ENCODE measurements at regions not wholly inside any gene's neighbourhood (a gene's known extent, or its start where the extent isn't known, plus 50 kb on each side); places are given as distances from the start of the nearest gene placed in this dataset.
A peak's percentile ranks its signal among the peaks of the same experiment; 100 is the strongest.

- Histone ChIP-seq H3K4me3 (ENCODE audit: low read length in 3 of 3) (no peak overlapping the region), H3K27me3 (ENCODE audit: control insufficient read depth, insufficient read depth, low read length) (no peaks in the 10 kb centered on the region), H3K36me3 (ENCODE audit: control insufficient read depth in 2 of 3, insufficient read depth in 3 of 3, low read length in 3 of 3) (no peaks in the 10 kb centered on the region), H3K27ac (ENCODE audit: low read depth in 2 of 2, low read length in 2 of 2) (peak overlapping the region in 1 of 2 donors; percentile 32), H3K9ac (ENCODE audit: low read length in 3 of 3) (no peak overlapping the region), H3K9me3 (ENCODE audit: control insufficient read depth in 2 of 3, insufficient read depth in 1 of 3, low read length in 3 of 3) (no peaks in the 10 kb centered on the region), H3K4me1 (ENCODE audit: control insufficient read depth in 2 of 3, insufficient read depth in 2 of 3, low read depth in 1 of 3, low read length in 3 of 3) (peaks cover 0 to 6% (median 4%) of the 10 kb centered on the region in 3 donors)
- DNase-seq (no peak), FAIRE-seq (no peak)
- TF ChIP-seq, protein P1, sequence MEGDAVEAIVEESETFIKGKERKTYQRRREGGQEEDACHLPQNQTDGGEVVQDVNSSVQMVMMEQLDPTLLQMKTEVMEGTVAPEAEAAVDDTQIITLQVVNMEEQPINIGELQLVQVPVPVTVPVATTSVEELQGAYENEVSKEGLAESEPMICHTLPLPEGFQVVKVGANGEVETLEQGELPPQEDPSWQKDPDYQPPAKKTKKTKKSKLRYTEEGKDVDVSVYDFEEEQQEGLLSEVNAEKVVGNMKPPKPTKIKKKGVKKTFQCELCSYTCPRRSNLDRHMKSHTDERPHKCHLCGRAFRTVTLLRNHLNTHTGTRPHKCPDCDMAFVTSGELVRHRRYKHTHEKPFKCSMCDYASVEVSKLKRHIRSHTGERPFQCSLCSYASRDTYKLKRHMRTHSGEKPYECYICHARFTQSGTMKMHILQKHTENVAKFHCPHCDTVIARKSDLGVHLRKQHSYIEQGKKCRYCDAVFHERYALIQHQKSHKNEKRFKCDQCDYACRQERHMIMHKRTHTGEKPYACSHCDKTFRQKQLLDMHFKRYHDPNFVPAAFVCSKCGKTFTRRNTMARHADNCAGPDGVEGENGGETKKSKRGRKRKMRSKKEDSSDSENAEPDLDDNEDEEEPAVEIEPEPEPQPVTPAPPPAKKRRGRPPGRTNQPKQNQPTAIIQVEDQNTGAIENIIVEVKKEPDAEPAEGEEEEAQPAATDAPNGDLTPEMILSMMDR (IDR thresholded peaks at IDR 0.05; ENCODE audit: borderline replicate concordance, extremely low read depth, insufficient read depth): no peak
- intact Hi-C loops (cut with DNase I): no loop called here
Measured at GRCh38 chr10:130368761-130369560, 232.8 kb downstream of the GLRX3 start.

GRCh38 chr10:130369645-130370381 lies 233.6 kb downstream of the GLRX3 start:
- Histone ChIP-seq H3K36me3 (ENCODE audit: control insufficient read depth in 2 of 3, insufficient read depth in 3 of 3, low read length in 3 of 3) (no peaks in the 10 kb centered on the region), H3K4me1 (ENCODE audit: control insufficient read depth in 2 of 3, insufficient read depth in 2 of 3, low read depth in 1 of 3, low read length in 3 of 3) (peaks cover 0 to 6% (median 4%) of the 10 kb centered on the region in 3 donors), H3K9ac (ENCODE audit: low read length in 3 of 3) (no peak overlapping the region), H3K9me3 (ENCODE audit: control insufficient read depth in 2 of 3, insufficient read depth in 1 of 3, low read length in 3 of 3) (no peaks in the 10 kb centered on the region), H3K27me3 (ENCODE audit: control insufficient read depth, insufficient read depth, low read length) (no peaks in the 10 kb centered on the region), H3K4me3 (ENCODE audit: low read length in 3 of 3) (no peak overlapping the region), H3K27ac (ENCODE audit: low read depth in 2 of 2, low read length in 2 of 2) (no peak overlapping the region)
- TF ChIP-seq, protein P1 (IDR thresholded peaks at IDR 0.05; ENCODE audit: borderline replicate concordance, extremely low read depth, insufficient read depth): no peak
- DNase-seq (peak in 1 of 5 donors; percentile 24), FAIRE-seq (no peak)
- intact Hi-C loops (cut with DNase I): no loop called here

DNA sequence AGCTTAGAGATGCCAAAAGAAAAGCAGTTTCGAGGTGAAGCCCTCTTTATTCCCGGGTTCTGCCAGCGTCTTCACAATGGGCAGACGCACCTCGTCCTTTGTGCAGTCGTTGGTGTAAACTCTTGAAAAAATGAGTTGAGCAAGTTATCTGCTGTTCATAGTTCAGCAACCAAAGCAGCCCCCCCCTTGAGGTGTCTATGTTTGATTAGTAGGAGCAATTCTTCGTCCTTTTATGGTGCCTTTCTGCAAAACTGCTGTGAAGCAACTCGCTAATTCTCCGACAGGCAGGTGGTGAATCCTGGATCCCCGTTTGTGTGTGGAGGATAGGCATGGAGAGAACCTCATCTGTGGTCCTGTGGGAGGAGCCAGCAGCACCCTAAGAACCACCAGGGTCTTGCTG lies 234.5 kb downstream of the GLRX3 start:
- Histone ChIP-seq H3K27ac (ENCODE audit: low read depth in 2 of 2, low read length in 2 of 2) (no peak overlapping the region), H3K36me3 (ENCODE audit: control insufficient read depth in 2 of 3, insufficient read depth in 3 of 3, low read length in 3 of 3) (no peaks in the 10 kb centered on the region), H3K27me3 (ENCODE audit: control insufficient read depth, insufficient read depth, low read length) (no peaks in the 10 kb centered on the region), H3K4me1 (ENCODE audit: control insufficient read depth in 2 of 3, insufficient read depth in 2 of 3, low read depth in 1 of 3, low read length in 3 of 3) (peaks cover 0 to 6% (median 4%) of the 10 kb centered on the region in 3 donors), H3K9ac (ENCODE audit: low read length in 3 of 3) (no peak overlapping the region), H3K4me3 (ENCODE audit: low read length in 3 of 3) (no peak overlapping the region), H3K9me3 (ENCODE audit: control insufficient read depth in 2 of 3, insufficient read depth in 1 of 3, low read length in 3 of 3) (no peaks in the 10 kb centered on the region)
- TF ChIP-seq, protein P1 (IDR thresholded peaks at IDR 0.05; ENCODE audit: borderline replicate concordance, extremely low read depth, insufficient read depth): no peak
- FAIRE-seq (no peak), DNase-seq (no peak)
- intact Hi-C loops (cut with DNase I): no loop called here
